Endothelial cell of umbilical vein (primary cell): ENCODE measurements at regions not wholly inside any gene's neighbourhood (a gene's known extent, or its start where the extent isn't known, plus 50 kb on each side); places are given as distances from the start of the nearest gene placed in this dataset.

Experiments
- BruUV-seq: library from RNA; stranded (reverse); fragments of 400-500 nt; replicated peaks from 2 replicates; lab custom pipeline; 2021; lab: Mats Ljungman, UMichigan
- CTCF ChIA-PET: fragments of 300-600, 350-600 bp; sonication (Branson Sonifier 250); formaldehyde crosslinking; loops from one replicate; lab custom pipeline; 2021; ENCODE audit warnings: antibody characterized with exemption, inconsistent platforms; lab: Charles Lee
- POLR2A ChIA-PET: fragments of 300-600, 350-600 bp; sonication (Branson Sonifier 250); formaldehyde crosslinking; loops from one replicate; lab custom pipeline; 2021; ENCODE audit warnings: antibody characterized with exemption, inconsistent platforms; lab: Charles Lee
- DNase-seq: peaks from one replicate; pipeline ENCODE4 v3.0.0-alpha.2; 2011; ENCODE audit warnings: low read depth, low spot score
- FAIRE-seq: peaks from 2 replicates; lab custom pipeline; 2011; peaks lifted over from hg19 to GRCh38; lab: Jason Lieb, UNC
- H2AFZ ChIP-seq: 2 replicates; pipeline ENCODE4 v1.6.0; 2012; ENCODE audit warnings: low read depth, low read length, control low read depth, inconsistent platforms
- H3K27ac ChIP-seq: 2 replicates; pipeline ENCODE4 v1.5.1; 2011; ENCODE audit warnings: low read depth, mild to moderate bottlenecking, control low read depth, low read length, moderate library complexity; ENCODE audit not compliant: insufficient read depth
- H3K27me3 ChIP-seq, 2 experiments: 2 replicates each; pipeline versions ENCODE4 v1.6.0 to v1.6.1; 2011; ENCODE audit warnings: low read length in 2 of 2, mixed read lengths in 1 of 2; ENCODE audit not compliant: control insufficient read depth in 2 of 2, insufficient read depth in 2 of 2
- H3K36me3 ChIP-seq, 2 experiments: 2 replicates in 1 of 2; 3 replicates in 1 of 2; pipeline ENCODE4 v1.5.1; 2011; ENCODE audit warnings: low read length in 2 of 2, mild to moderate bottlenecking in 1 of 2, moderate library complexity in 1 of 2; ENCODE audit not compliant: control insufficient read depth in 2 of 2, insufficient read depth in 2 of 2; ENCODE audit errors: extremely low read depth in 1 of 2
- H3K4me1 ChIP-seq: 3 replicates; pipeline ENCODE4 v1.5.1; 2011; ENCODE audit warnings: mild to moderate bottlenecking, low read length; ENCODE audit not compliant: control insufficient read depth, insufficient read depth; ENCODE audit errors: extremely low read depth
- H3K4me2 ChIP-seq: 2 replicates; pipeline ENCODE4 v1.6.1; 2011; ENCODE audit warnings: low read length, control low read depth, mixed read lengths; ENCODE audit not compliant: insufficient read depth
- H3K4me3 ChIP-seq, 3 experiments: fragments of 200-600 bp in 1 of 3; sonication (generic), shearing (Covaris generic) in 1 of 3; replicated peaks in 1 of 3; 2 replicates each; pipeline ENCODE4 v1.5.1; 2011 to 2016; ENCODE audit warnings: control low read depth in 3 of 3, low read length in 3 of 3, mild to moderate bottlenecking in 2 of 3, inconsistent platforms in 1 of 3, low read depth in 1 of 3, moderate library complexity in 1 of 3; ENCODE audit not compliant: insufficient read depth in 1 of 3
- H3K79me2 ChIP-seq: 2 replicates; pipeline ENCODE4 v1.6.0; 2012; ENCODE audit warnings: low read length, inconsistent platforms; ENCODE audit not compliant: control insufficient read depth, insufficient read depth
- H3K9ac ChIP-seq: replicated peaks from 2 replicates; pipeline ENCODE3; 2011; ENCODE audit warnings: low read length, control low read depth; ENCODE audit not compliant: insufficient read depth; ENCODE audit errors: extremely low read depth
- H3K9me1 ChIP-seq: replicated peaks from 3 replicates; pipeline ENCODE4 v1.6.0; 2011; ENCODE audit warnings: mild to moderate bottlenecking, low read length; ENCODE audit not compliant: control insufficient read depth, insufficient read depth; ENCODE audit errors: extremely low read depth
- H3K9me3 ChIP-seq: replicated peaks from 2 replicates; pipeline ENCODE4 v1.5.1; 2012; ENCODE audit warnings: low read length, inconsistent platforms; ENCODE audit not compliant: control insufficient read depth, insufficient read depth
- H4K20me1 ChIP-seq: replicated peaks from 2 replicates; pipeline ENCODE3; 2011; ENCODE audit warnings: mild to moderate bottlenecking, low read length; ENCODE audit not compliant: control insufficient read depth, insufficient read depth; ENCODE audit errors: extremely low read depth
- CTCF ChIP-seq, 2 donors: IDR thresholded peaks; 1 replicate in 1 of 2; 2 replicates in 1 of 2; pipeline ENCODE4 v1.5.1; 2011; ENCODE audit warnings: low read length in 2 of 2, mild to moderate bottlenecking in 2 of 2, moderate library complexity in 2 of 2, control low read depth in 1 of 2, inconsistent platforms in 1 of 2, low read depth in 1 of 2; ENCODE audit not compliant: insufficient read depth in 1 of 2; ENCODE audit errors: extremely low read depth in 1 of 2
- EZH2 ChIP-seq: IDR thresholded peaks from 2 replicates; pipeline ENCODE4 v1.6.1; 2012; ENCODE audit warnings: borderline replicate concordance, low read depth, mild to moderate bottlenecking, moderate library complexity, low read length, inconsistent platforms; ENCODE audit not compliant: severe bottlenecking
- FOS ChIP-seq: IDR thresholded peaks from 2 replicates; pipeline ENCODE4 v1.6.1; 2011; ENCODE audit warnings: mild to moderate bottlenecking, low read length, moderate library complexity, borderline replicate concordance; ENCODE audit not compliant: insufficient read depth
- GATA2 ChIP-seq: IDR thresholded peaks from 2 replicates; pipeline ENCODE4 v1.7.0; 2011; ENCODE audit warnings: low read depth, mild to moderate bottlenecking, moderate library complexity, mixed read lengths, low read length; ENCODE audit not compliant: insufficient read length, insufficient read depth
- JUN ChIP-seq: IDR thresholded peaks from 2 replicates; pipeline ENCODE4 v1.6.1; 2011; ENCODE audit warnings: borderline replicate concordance, low read depth; ENCODE audit not compliant: insufficient read length, insufficient read depth
- MAX ChIP-seq: IDR thresholded peaks from 2 replicates; pipeline ENCODE4 v1.6.1; 2011; ENCODE audit not compliant: insufficient read depth, insufficient read length
- MYC ChIP-seq: IDR thresholded peaks from one replicate; pipeline ENCODE4 v1.6.1; 2011; ENCODE audit warnings: mild to moderate bottlenecking, low read depth, low read length
- POLR2A ChIP-seq: IDR thresholded peaks from 2 replicates; pipeline ENCODE4 v1.6.1; 2012; ENCODE audit warnings: low read depth, mild to moderate bottlenecking, control low read depth, low read length
- POLR2AphosphoS5 ChIP-seq: IDR thresholded peaks from 2 replicates; pipeline ENCODE4 v1.6.1; 2012; ENCODE audit warnings: low read depth, mild to moderate bottlenecking, control low read depth, low read length, moderate library complexity; ENCODE audit not compliant: insufficient read depth
- dilution Hi-C: fragments of 300-500 bp; cut with MboI; formaldehyde crosslinking; loops from one replicate; pipeline ENCODE4 v1.15.0; 2019; ENCODE audit warnings: low sequenced_read_pairs; ENCODE audit not compliant: extremely low pct_ligation_motif_present
- intact Hi-C: fragments of 100-400 bp; cut with micrococcal nuclease; formaldehyde crosslinking; loops from one replicate; pipeline ENCODE4 v1.10.0; 2022

GRCh38 chr9:90469435-90469834, 173.2 kb downstream of the DIRAS2 start:
- dilution Hi-C loops, result no loop called here
- Histone ChIP-seq H3K9me1 (no peaks in the 10 kb centered on the region), H3K4me1 (no peaks in the 10 kb centered on the region), H3K9me3 (peaks cover 2% of the 10 kb centered on the region), H3K27me3 (no peaks in the 10 kb centered on the region), H3K36me3 (no peaks in the 10 kb centered on the region), H3K79me2 (no peaks in the 10 kb centered on the region), H2AFZ (no peak overlapping the region), H3K27ac (no peak overlapping the region), H3K9ac (no peak overlapping the region), H3K4me3 (no peak overlapping the region), H4K20me1 (no peaks in the 10 kb centered on the region), H3K4me2 (no peak overlapping the region)
- BruUV-seq, result no TSS peak
- ChIA-PET POLR2A (no interaction called here), CTCF (interaction anchor here (0.8 kb wide), 1 partner anchor 39 kb away, joined by 3 read pairs; no protein-coding TSS in a partner anchor)
- no peak for TF ChIP-seq EZH2
- no peak for TF ChIP-seq MYC
- no peak for TF ChIP-seq FOS
- no peak for TF ChIP-seq POLR2A
- no peak for TF ChIP-seq CTCF (IDR thresholded peaks at IDR 0.05; ENCODE audit: extremely low read depth in 1 of 2, insufficient read depth in 1 of 2, low read depth in 1 of 2, low read length in 2 of 2)
- TF ChIP-seq POLR2AphosphoS5, result no peak
- no peak for TF ChIP-seq JUN
- TF ChIP-seq MAX, result no peak
- no peak for TF ChIP-seq GATA2
- intact Hi-C loops, result no loop called here
- DNase-seq, result no peak
- no peak for FAIRE-seq
